NCI-H1417 (cell line): ENCODE measurements at regions not wholly inside any gene's neighbourhood (a gene's known extent, or its start where the extent isn't known, plus 50 kb on each side); places are given as distances from the start of the nearest gene placed in this dataset.
"Not testable (repeated sequence)": the region's sequence is repeated elsewhere in the genome, so short reads cannot be mapped to it uniquely, and the experiment has no call there.

ENCODE experiments used
- DNase-seq, 3 experiments: peaks; one replicate each; lab custom pipeline; 2025; lab: John Stamatoyannopoulos, UW

GRCh38 chr10:81251457-81252115, 623.4 kb upstream of the NRG3 start:
- DNase-seq, result no peak

GRCh38 chr10:81264991-81265390, 610.0 kb upstream of the NRG3 start:
- DNase-seq, result not testable (repeated sequence)

- no peak for DNase-seq
Observed at GRCh38 chr10:81270051-81270450, 604.9 kb upstream of the NRG3 start.

GRCh38 chr10:81280497-81281479, 594.2 kb upstream of the NRG3 start:
- DNase-seq, result no peak

- no peak for DNase-seq
Observed at GRCh38 chr10:81288544-81288943, 586.5 kb upstream of the NRG3 start.

- DNase-seq, result no peak
Observed at GRCh38 chr10:81297292-81297691, 577.7 kb upstream of the NRG3 start.

GRCh38 chr10:81303656-81304055, 571.3 kb upstream of the NRG3 start:
- DNase-seq, result no peak

- no peak for DNase-seq
Observed at GRCh38 chr10:81306971-81307782, 567.8 kb upstream of the NRG3 start.

- no peak for DNase-seq
Observed at GRCh38 chr10:81309041-81309552, 565.9 kb upstream of the NRG3 start.

- no peak for DNase-seq
Observed at GRCh38 chr10:81314471-81314870, 560.5 kb upstream of the NRG3 start.

- DNase-seq, result no peak
Observed at GRCh38 chr10:81315026-81315425, 560.0 kb upstream of the NRG3 start.

GRCh38 chr10:81348003-81348402, 527.0 kb upstream of the NRG3 start:
- DNase-seq, result no peak

- DNase-seq, result no peak
Observed at GRCh38 chr10:81367132-81367531, 507.9 kb upstream of the NRG3 start.

- no peak for DNase-seq
Observed at GRCh38 chr10:81386817-81387216, 488.2 kb upstream of the NRG3 start.

- no peak for DNase-seq
Observed at GRCh38 chr10:81403451-81403850, 471.5 kb upstream of the NRG3 start.

GRCh38 chr10:81405399-81405798, 469.6 kb upstream of the NRG3 start:
- DNase-seq, result no peak

- DNase-seq, result no peak
Observed at GRCh38 chr10:81414038-81414437, 461.0 kb upstream of the NRG3 start.

GRCh38 chr10:81426722-81427121, 448.3 kb upstream of the NRG3 start:
- no peak for DNase-seq

GRCh38 chr10:81428456-81429134, 446.4 kb upstream of the NRG3 start:
- no peak for DNase-seq

- no peak for DNase-seq
Observed at GRCh38 chr10:81439445-81439844, 435.5 kb upstream of the NRG3 start.

GRCh38 chr10:81441624-81442023, 433.4 kb upstream of the NRG3 start:
- DNase-seq, result not testable (repeated sequence)
